ENCODE measurements at regions not wholly inside any gene's neighbourhood (a gene's known extent, or its start where the extent isn't known, plus 50 kb on each side); places are given as distances from the start of the nearest gene placed in this dataset.

GRCh38 chr5:172564883-172565282 is 76.2 kb upstream of the NEURL1B start:
- Mint-ChIP-seq H3K4me3 (ENCODE audit: low read depth) (no peak overlapping the region), H3K9me3 (ENCODE audit: low read depth) (no peaks in the 10 kb centered on the region), H3K27ac (peak overlapping the region; percentile 84), H3K27me3 (peaks cover 62% of the 10 kb centered on the region), H3K4me1 (ENCODE audit: low read depth) (peaks cover 33% of the 10 kb centered on the region), H3K36me3 (ENCODE audit: insufficient read depth) (no peaks in the 10 kb centered on the region)
- no peak for TF ChIP-seq CTCF (IDR thresholded peaks at IDR 0.05; ENCODE audit: unreplicated experiment)
- DNase-seq (ENCODE audit: low spot score, unreplicated experiment): no peak

- Mint-ChIP-seq H3K27ac (peak overlapping the region; percentile 84), H3K4me3 (ENCODE audit: low read depth) (peak overlapping the region; percentile 13), H3K9me3 (ENCODE audit: low read depth) (no peaks in the 10 kb centered on the region), H3K36me3 (ENCODE audit: insufficient read depth) (no peaks in the 10 kb centered on the region), H3K27me3 (peaks cover 62% of the 10 kb centered on the region), H3K4me1 (ENCODE audit: low read depth) (peaks cover 34% of the 10 kb centered on the region)
- no peak for TF ChIP-seq CTCF (IDR thresholded peaks at IDR 0.05; ENCODE audit: unreplicated experiment)
- DNase-seq (ENCODE audit: low spot score, unreplicated experiment): peak; percentile 64
Observed at GRCh38 chr5:172564188-172564587, 76.9 kb upstream of the NEURL1B start.

GRCh38 chr5:172562443-172562842 is 78.6 kb upstream of the NEURL1B start:
- peaks cover 53% of the 10 kb centered on the region for H3K27me3 Mint-ChIP-seq
- H3K4me3 Mint-ChIP-seq (ENCODE audit: low read depth): no peak overlapping the region
- TF ChIP-seq CTCF (IDR thresholded peaks at IDR 0.05; ENCODE audit: unreplicated experiment): no peak
- H3K27ac Mint-ChIP-seq: no peak overlapping the region
- no peaks in the 10 kb centered on the region for H3K9me3 Mint-ChIP-seq (ENCODE audit: low read depth)
- H3K4me1 Mint-ChIP-seq (ENCODE audit: low read depth): peaks cover 44% of the 10 kb centered on the region
- no peak for DNase-seq (ENCODE audit: low spot score, unreplicated experiment)
- no peaks in the 10 kb centered on the region for H3K36me3 Mint-ChIP-seq (ENCODE audit: insufficient read depth)

GRCh38 chr5:172561151-172561550 is 79.9 kb upstream of the NEURL1B start:
- Mint-ChIP-seq H3K36me3 (ENCODE audit: insufficient read depth) (no peaks in the 10 kb centered on the region), H3K27ac (no peak overlapping the region), H3K9me3 (ENCODE audit: low read depth) (no peaks in the 10 kb centered on the region), H3K27me3 (peaks cover 43% of the 10 kb centered on the region), H3K4me3 (ENCODE audit: low read depth) (no peak overlapping the region), H3K4me1 (ENCODE audit: low read depth) (peaks cover 55% of the 10 kb centered on the region)
- no peak for TF ChIP-seq CTCF (IDR thresholded peaks at IDR 0.05; ENCODE audit: unreplicated experiment)
- DNase-seq (ENCODE audit: low spot score, unreplicated experiment): no peak

GRCh38 chr5:172559004-172559932 is 81.8 kb upstream of the NEURL1B start:
- TF ChIP-seq CTCF (IDR thresholded peaks at IDR 0.05; ENCODE audit: unreplicated experiment): no peak
- peaks cover 48% of the 10 kb centered on the region for H3K27me3 Mint-ChIP-seq
- H3K36me3 Mint-ChIP-seq (ENCODE audit: insufficient read depth): no peaks in the 10 kb centered on the region
- peaks cover 43% of the 10 kb centered on the region for H3K4me1 Mint-ChIP-seq (ENCODE audit: low read depth)
- no peak for DNase-seq (ENCODE audit: low spot score, unreplicated experiment)
- H3K4me3 Mint-ChIP-seq (ENCODE audit: low read depth): no peak overlapping the region
- no peak overlapping the region for H3K27ac Mint-ChIP-seq
- no peaks in the 10 kb centered on the region for H3K9me3 Mint-ChIP-seq (ENCODE audit: low read depth)
